Hepatocyte (in vitro differentiated cells): ENCODE measurements at regions not wholly inside any gene's neighbourhood (a gene's known extent, or its start where the extent isn't known, plus 50 kb on each side); places are given as distances from the start of the nearest gene placed in this dataset.

Source experiments
- DNase-seq: peaks from one replicate; pipeline ENCODE4 v3.0.0-alpha.2; 2016; ENCODE audit warnings: low spot score
- H2AFZ ChIP-seq: fragments of 200-600 bp; sonication (generic); 2 replicates; pipeline ENCODE4 v1.6.0; 2016; ENCODE audit warnings: antibody characterized with exemption, mild to moderate bottlenecking
- H3K27ac ChIP-seq: fragments of 200-600 bp; sonication (generic); 2 replicates; pipeline ENCODE4 v1.5.1; 2016; ENCODE audit warnings: mild to moderate bottlenecking
- H3K27me3 ChIP-seq: fragments of 200-600 bp; sonication (generic); 2 replicates; pipeline ENCODE4 v1.6.1; 2016
- H3K36me3 ChIP-seq: fragments of 200-600 bp; sonication (generic); replicated peaks from 2 replicates; pipeline ENCODE4 v1.5.1; 2016; ENCODE audit warnings: low read depth; ENCODE audit not compliant: insufficient read depth
- H3K4me1 ChIP-seq: fragments of 200-600 bp; sonication (generic); 2 replicates; pipeline ENCODE4 v1.5.1; 2016; ENCODE audit warnings: mild to moderate bottlenecking, moderate library complexity; ENCODE audit not compliant: insufficient read depth
- H3K4me2 ChIP-seq: fragments of 200-600 bp; sonication (generic); 2 replicates; pipeline ENCODE4 v1.6.0; 2016
- H3K4me3 ChIP-seq: fragments of 200-600 bp; sonication (generic); 2 replicates; pipeline ENCODE4 v1.5.1; 2016; ENCODE audit warnings: mild to moderate bottlenecking
- H3K79me2 ChIP-seq: fragments of 200-600 bp; sonication (generic); 2 replicates; pipeline ENCODE4 v1.6.0; 2017; ENCODE audit warnings: mild to moderate bottlenecking
- H3K9me2 ChIP-seq: fragments of 200-600 bp; sonication (generic); replicated peaks from 2 replicates; pipeline ENCODE4 v1.6.0; 2017; ENCODE audit warnings: mild to moderate bottlenecking; ENCODE audit not compliant: insufficient read depth
- H3K9me3 ChIP-seq: fragments of 200-600 bp; sonication (generic); 2 replicates; pipeline ENCODE4 v1.5.1; 2016; ENCODE audit warnings: low read depth, mild to moderate bottlenecking
- H4K20me1 ChIP-seq: fragments of 200-600 bp; sonication (generic); 2 replicates; pipeline ENCODE4 v1.6.0; 2016; ENCODE audit warnings: mild to moderate bottlenecking; ENCODE audit not compliant: insufficient read depth, poor library complexity, severe bottlenecking
- EZH2 ChIP-seq: fragments of 200-600 bp; sonication (generic); IDR thresholded peaks from 2 replicates; pipeline ENCODE4 v1.6.1; 2016; ENCODE audit warnings: antibody characterized with exemption, mild to moderate bottlenecking, borderline replicate concordance
- EZH2phosphoT487 ChIP-seq: fragments of 200-600 bp; sonication (generic); IDR thresholded peaks from one replicate; pipeline ENCODE4 v1.6.1; 2018; ENCODE audit warnings: antibody characterized with exemption, mild to moderate bottlenecking, low read depth, moderate library complexity; ENCODE audit not compliant: unreplicated experiment, severe bottlenecking
- WGBS: methylation state at CpG from one replicate; pipeline ENCODE4 v1.1.6; 2016; ENCODE audit warnings: low lambda C conversion rate; ENCODE audit errors: missing lambda C conversion rate; 5-methylcytosine and 5-hydroxymethylcytosine counted together
- TF ChIP-seq, protein P1 (sequence below): fragments of 200-600 bp; sonication (generic); IDR thresholded peaks from 2 replicates; pipeline ENCODE4 v1.5.1; 2016; ENCODE audit warnings: antibody characterized with exemption, mild to moderate bottlenecking; ENCODE audit not compliant: poor library complexity

DNA sequence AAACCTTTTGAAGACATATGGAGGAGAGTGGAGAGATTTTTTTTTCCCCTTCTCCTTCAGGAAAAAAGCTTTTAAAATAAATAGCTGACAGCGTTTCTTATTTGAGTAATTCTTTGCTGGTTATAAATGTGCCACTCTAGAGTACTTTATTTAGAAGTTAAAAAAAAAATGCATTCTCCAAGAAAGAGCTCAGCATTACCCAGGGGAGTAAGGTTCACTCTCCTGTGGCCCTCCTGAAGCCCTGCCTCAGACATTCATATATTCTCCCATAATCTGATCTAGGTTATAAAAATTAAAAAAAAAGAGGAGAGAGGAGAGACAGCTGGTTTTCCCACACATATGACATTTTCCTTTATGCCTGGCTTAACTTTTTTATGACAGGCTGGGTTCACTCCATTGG, 545.2 kb upstream of the CADM1 start:
- Histone ChIP-seq H3K36me3 (no peaks in the 10 kb centered on the region), H3K27me3 (peaks cover 24% of the 10 kb centered on the region), H3K4me2 (no peak overlapping the region), H3K9me2 (no peaks in the 10 kb centered on the region), H4K20me1 (no peaks in the 10 kb centered on the region), H3K9me3 (no peaks in the 10 kb centered on the region), H3K79me2 (no peaks in the 10 kb centered on the region), H3K27ac (no peak overlapping the region), H3K4me1 (no peaks in the 10 kb centered on the region), H3K4me3 (no peak overlapping the region), H2AFZ (no peak overlapping the region)
- DNase-seq = no peak
- 52% methylated on average over 1 of the region's 1 CpG for WGBS
- TF ChIP-seq EZH2phosphoT487 (no peak), EZH2 (no peak)
- TF ChIP-seq, protein P1, sequence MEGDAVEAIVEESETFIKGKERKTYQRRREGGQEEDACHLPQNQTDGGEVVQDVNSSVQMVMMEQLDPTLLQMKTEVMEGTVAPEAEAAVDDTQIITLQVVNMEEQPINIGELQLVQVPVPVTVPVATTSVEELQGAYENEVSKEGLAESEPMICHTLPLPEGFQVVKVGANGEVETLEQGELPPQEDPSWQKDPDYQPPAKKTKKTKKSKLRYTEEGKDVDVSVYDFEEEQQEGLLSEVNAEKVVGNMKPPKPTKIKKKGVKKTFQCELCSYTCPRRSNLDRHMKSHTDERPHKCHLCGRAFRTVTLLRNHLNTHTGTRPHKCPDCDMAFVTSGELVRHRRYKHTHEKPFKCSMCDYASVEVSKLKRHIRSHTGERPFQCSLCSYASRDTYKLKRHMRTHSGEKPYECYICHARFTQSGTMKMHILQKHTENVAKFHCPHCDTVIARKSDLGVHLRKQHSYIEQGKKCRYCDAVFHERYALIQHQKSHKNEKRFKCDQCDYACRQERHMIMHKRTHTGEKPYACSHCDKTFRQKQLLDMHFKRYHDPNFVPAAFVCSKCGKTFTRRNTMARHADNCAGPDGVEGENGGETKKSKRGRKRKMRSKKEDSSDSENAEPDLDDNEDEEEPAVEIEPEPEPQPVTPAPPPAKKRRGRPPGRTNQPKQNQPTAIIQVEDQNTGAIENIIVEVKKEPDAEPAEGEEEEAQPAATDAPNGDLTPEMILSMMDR = no peak

DNA sequence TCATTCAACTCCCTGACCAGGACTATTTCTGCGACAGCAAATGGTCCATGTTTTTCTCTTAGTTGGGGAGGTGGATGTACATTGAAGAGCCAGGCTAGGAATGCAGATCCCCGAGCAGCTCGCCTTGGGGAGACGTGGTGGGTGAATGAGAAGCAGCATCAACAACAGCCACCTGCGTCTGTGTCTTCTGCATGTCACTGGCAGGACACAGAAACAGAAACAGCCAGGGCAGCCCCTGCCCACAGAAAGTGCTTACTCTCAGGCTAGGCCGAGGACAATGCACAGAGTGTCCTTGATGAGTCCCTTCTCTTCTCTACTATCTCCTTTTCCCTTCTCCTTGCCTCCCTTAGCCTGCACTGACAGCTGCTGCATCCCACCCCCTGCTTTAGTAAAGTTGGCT, 541.9 kb upstream of the CADM1 start:
- no peaks in the 10 kb centered on the region for H3K79me2 ChIP-seq
- no peaks in the 10 kb centered on the region for H3K36me3 ChIP-seq
- H3K9me2 ChIP-seq = no peaks in the 10 kb centered on the region
- TF ChIP-seq EZH2 = no peak
- TF ChIP-seq, protein P1 = no peak
- TF ChIP-seq EZH2phosphoT487 = no peak
- no peak overlapping the region for H2AFZ ChIP-seq
- no peaks in the 10 kb centered on the region for H3K4me1 ChIP-seq
- no peak overlapping the region for H3K27ac ChIP-seq
- no peak overlapping the region for H3K4me3 ChIP-seq
- no peaks in the 10 kb centered on the region for H4K20me1 ChIP-seq
- H3K4me2 ChIP-seq = no peak overlapping the region
- H3K9me3 ChIP-seq = no peaks in the 10 kb centered on the region
- H3K27me3 ChIP-seq = no peaks in the 10 kb centered on the region
- 93% methylated on average over 6 of the region's 6 CpGs for WGBS
- DNase-seq = no peak

DNA sequence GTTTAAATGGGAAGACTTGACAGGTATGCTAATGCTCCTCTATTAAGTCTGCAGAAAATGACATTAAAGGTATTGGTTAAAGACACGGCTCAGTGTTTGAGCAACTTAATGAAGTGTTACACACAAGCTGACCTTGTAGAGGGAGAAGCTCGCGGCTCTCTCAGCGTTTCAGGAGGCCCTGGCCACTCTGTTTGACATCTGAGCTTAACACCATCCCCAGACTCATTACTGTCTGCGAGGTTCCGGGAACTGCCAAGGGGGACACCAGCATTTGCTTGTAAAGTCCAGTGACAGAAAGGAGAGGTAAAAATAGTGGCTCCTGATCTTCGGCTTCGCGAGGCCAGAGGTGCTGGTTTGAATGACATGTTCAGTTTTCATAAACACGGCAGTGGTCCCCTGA, 540.7 kb upstream of the CADM1 start:
- DNase-seq = no peak
- H3K4me3 ChIP-seq = no peak overlapping the region
- H3K9me2 ChIP-seq = no peaks in the 10 kb centered on the region
- no peak overlapping the region for H3K4me2 ChIP-seq
- no peaks in the 10 kb centered on the region for H3K79me2 ChIP-seq
- H4K20me1 ChIP-seq = no peaks in the 10 kb centered on the region
- TF ChIP-seq EZH2 = no peak
- TF ChIP-seq EZH2phosphoT487 = no peak
- TF ChIP-seq, protein P1 = no peak
- H3K27me3 ChIP-seq = no peaks in the 10 kb centered on the region
- no peak overlapping the region for H2AFZ ChIP-seq
- H3K36me3 ChIP-seq = no peaks in the 10 kb centered on the region
- H3K27ac ChIP-seq = no peak overlapping the region
- no peaks in the 10 kb centered on the region for H3K9me3 ChIP-seq
- H3K4me1 ChIP-seq = no peaks in the 10 kb centered on the region
- 45% methylated on average over 10 of the region's 10 CpGs for WGBS

DNA sequence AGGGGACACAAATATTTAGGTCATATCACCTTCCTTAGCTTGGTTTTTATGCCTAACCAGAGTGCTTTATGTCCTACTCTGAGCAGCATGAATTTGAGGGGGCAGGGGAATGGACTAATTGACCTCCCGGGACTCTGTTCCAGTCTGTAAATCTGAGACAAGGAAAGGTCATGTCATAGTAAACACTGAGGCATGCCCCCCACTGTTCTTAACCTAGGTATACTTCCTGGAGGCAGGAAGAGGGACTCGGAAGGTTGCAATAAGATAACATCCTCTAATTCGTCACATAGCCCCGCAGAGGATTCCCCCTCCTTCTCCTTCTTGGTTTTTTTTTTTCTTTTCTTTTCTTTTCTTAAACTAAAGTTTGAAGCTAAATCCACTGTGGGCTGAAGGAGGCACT, 540.3 kb upstream of the CADM1 start:
- no peaks in the 10 kb centered on the region for H3K4me1 ChIP-seq
- no peaks in the 10 kb centered on the region for H4K20me1 ChIP-seq
- H3K79me2 ChIP-seq = no peaks in the 10 kb centered on the region
- H3K27ac ChIP-seq = no peak overlapping the region
- no peaks in the 10 kb centered on the region for H3K9me2 ChIP-seq
- no peaks in the 10 kb centered on the region for H3K27me3 ChIP-seq
- H2AFZ ChIP-seq = no peak overlapping the region
- H3K4me3 ChIP-seq = no peak overlapping the region
- no peaks in the 10 kb centered on the region for H3K36me3 ChIP-seq
- H3K4me2 ChIP-seq = no peak overlapping the region
- H3K9me3 ChIP-seq = no peaks in the 10 kb centered on the region
- 36% methylated on average over 4 of the region's 4 CpGs for WGBS
- TF ChIP-seq, protein P1 = no peak
- no peak for TF ChIP-seq EZH2
- no peak for DNase-seq
